ENCODE measurements at regions not wholly inside any gene's neighbourhood (a gene's known extent, or its start where the extent isn't known, plus 50 kb on each side); places are given as distances from the start of the nearest gene placed in this dataset.

DNA sequence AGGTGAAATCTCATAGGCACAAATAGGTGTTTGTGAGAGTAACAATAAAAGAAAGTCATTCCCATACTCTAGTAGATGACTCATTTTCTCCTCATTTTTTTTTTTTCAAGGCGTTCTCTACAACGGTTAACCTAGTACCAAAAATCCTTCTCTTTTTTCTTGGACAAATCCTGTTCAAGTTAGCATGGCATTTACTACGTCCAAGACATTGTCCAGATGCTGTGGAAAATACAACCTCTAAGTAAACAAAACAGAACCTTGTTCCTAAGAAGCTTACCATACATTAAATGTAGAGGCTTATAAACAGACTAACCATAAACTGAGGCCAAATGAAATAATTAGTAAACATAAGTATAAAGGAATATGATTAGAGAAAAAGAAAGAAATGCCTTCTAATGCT is 76.2 kb upstream of the RGS4 start:
- Histone ChIP-seq H3K9me3 (ENCODE audit: control insufficient read depth, low read depth, low read length) (no peaks in the 10 kb centered on the region), H3K9me1 (ENCODE audit: control insufficient read depth, extremely low read depth, insufficient read depth, low read length) (no peaks in the 10 kb centered on the region), H3K36me3 (ENCODE audit: control insufficient read depth in 2 of 2, extremely low read depth in 1 of 2, insufficient read depth in 2 of 2, low read length in 2 of 2) (no peaks in the 10 kb centered on the region), H3K79me2 (ENCODE audit: control insufficient read depth, insufficient read depth, low read length) (no peaks in the 10 kb centered on the region), H2AFZ (ENCODE audit: control insufficient read depth, low read length) (no peak overlapping the region), H3K9ac (ENCODE audit: control insufficient read depth, extremely low read depth, insufficient read depth, low read length) (no peak overlapping the region), H3K4me1 (ENCODE audit: control insufficient read depth, extremely low read depth, insufficient read depth, low read length) (peaks cover 10% of the 10 kb centered on the region), H4K20me1 (ENCODE audit: control insufficient read depth, extremely low read depth, insufficient read depth, low read length) (no peaks in the 10 kb centered on the region), H3K4me3 (ENCODE audit: control insufficient read depth in 2 of 3, extremely low read depth in 1 of 3, insufficient read depth in 2 of 3, low read depth in 1 of 3, low read length in 3 of 3) (no peak overlapping the region), H3K4me2 (ENCODE audit: control insufficient read depth, extremely low read depth, insufficient read depth, low read depth, low read length) (no peak overlapping the region), H3K27me3 (ENCODE audit: control insufficient read depth, extremely low read depth, insufficient read depth, low read length) (no peaks in the 10 kb centered on the region), H3K27ac (ENCODE audit: control insufficient read depth, insufficient read depth, low read length) (no peak overlapping the region)
- FAIRE-seq, result no peak
- dilution Hi-C loops (cut with MboI; ENCODE audit: extremely low pct_ligation_motif_present, low sequenced_read_pairs), result no loop called here
- DNase-seq (ENCODE audit: low read depth, low spot score), result no peak
- TF ChIP-seq EZH2 (IDR thresholded peaks at IDR 0.05; ENCODE audit: low read length), result no peak
- TF ChIP-seq, protein P1, sequence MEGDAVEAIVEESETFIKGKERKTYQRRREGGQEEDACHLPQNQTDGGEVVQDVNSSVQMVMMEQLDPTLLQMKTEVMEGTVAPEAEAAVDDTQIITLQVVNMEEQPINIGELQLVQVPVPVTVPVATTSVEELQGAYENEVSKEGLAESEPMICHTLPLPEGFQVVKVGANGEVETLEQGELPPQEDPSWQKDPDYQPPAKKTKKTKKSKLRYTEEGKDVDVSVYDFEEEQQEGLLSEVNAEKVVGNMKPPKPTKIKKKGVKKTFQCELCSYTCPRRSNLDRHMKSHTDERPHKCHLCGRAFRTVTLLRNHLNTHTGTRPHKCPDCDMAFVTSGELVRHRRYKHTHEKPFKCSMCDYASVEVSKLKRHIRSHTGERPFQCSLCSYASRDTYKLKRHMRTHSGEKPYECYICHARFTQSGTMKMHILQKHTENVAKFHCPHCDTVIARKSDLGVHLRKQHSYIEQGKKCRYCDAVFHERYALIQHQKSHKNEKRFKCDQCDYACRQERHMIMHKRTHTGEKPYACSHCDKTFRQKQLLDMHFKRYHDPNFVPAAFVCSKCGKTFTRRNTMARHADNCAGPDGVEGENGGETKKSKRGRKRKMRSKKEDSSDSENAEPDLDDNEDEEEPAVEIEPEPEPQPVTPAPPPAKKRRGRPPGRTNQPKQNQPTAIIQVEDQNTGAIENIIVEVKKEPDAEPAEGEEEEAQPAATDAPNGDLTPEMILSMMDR (optimal IDR thresholded peaks at IDR 0.05 in 1 of 3, IDR thresholded peaks at IDR 0.05 in 1 of 3, conservative IDR thresholded peaks at IDR 0.05 in 1 of 3; ENCODE audit: extremely low read depth in 1 of 3, insufficient read depth in 2 of 3, low read length in 3 of 3), result no peak

DNA sequence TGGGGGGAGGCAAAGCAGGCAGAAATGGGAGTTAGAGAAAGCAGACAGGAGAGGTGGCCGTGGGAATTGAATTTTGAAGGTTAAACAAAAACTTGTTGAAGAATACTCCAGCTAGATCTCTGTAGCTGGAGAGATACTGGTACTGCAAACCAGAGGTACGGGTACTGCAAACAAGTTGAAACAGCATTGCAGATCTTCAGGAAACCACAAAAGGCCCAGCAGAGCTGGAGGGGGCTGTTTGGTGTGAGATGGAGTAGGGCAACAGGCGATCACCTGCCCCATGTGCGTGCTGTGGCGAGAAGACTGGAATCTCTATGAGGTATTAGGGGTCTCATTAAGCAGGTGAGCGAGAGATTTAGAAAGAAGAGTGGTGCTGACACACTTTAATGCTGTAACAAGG is 77.7 kb upstream of the RGS4 start:
- Histone ChIP-seq H3K4me1 (ENCODE audit: control insufficient read depth, extremely low read depth, insufficient read depth, low read length) (peaks cover 23% of the 10 kb centered on the region), H3K9ac (ENCODE audit: control insufficient read depth, extremely low read depth, insufficient read depth, low read length) (no peak overlapping the region), H4K20me1 (ENCODE audit: control insufficient read depth, extremely low read depth, insufficient read depth, low read length) (no peaks in the 10 kb centered on the region), H3K36me3 (ENCODE audit: control insufficient read depth in 2 of 2, extremely low read depth in 1 of 2, insufficient read depth in 2 of 2, low read length in 2 of 2) (no peaks in the 10 kb centered on the region), H3K9me3 (ENCODE audit: control insufficient read depth, low read depth, low read length) (no peaks in the 10 kb centered on the region), H3K27me3 (ENCODE audit: control insufficient read depth, extremely low read depth, insufficient read depth, low read length) (no peaks in the 10 kb centered on the region), H3K9me1 (ENCODE audit: control insufficient read depth, extremely low read depth, insufficient read depth, low read length) (no peaks in the 10 kb centered on the region), H3K79me2 (ENCODE audit: control insufficient read depth, insufficient read depth, low read length) (no peaks in the 10 kb centered on the region), H2AFZ (ENCODE audit: control insufficient read depth, low read length) (peak overlapping the region; percentile 7), H3K27ac (ENCODE audit: control insufficient read depth, insufficient read depth, low read length) (no peak overlapping the region), H3K4me2 (ENCODE audit: control insufficient read depth, extremely low read depth, insufficient read depth, low read depth, low read length) (peak overlapping the region; percentile 7), H3K4me3 (ENCODE audit: control insufficient read depth in 2 of 3, extremely low read depth in 1 of 3, insufficient read depth in 2 of 3, low read depth in 1 of 3, low read length in 3 of 3) (no peak overlapping the region)
- no peak for FAIRE-seq
- TF ChIP-seq, protein P1 (optimal IDR thresholded peaks at IDR 0.05 in 1 of 3, IDR thresholded peaks at IDR 0.05 in 1 of 3, conservative IDR thresholded peaks at IDR 0.05 in 1 of 3; ENCODE audit: extremely low read depth in 1 of 3, insufficient read depth in 2 of 3, low read length in 3 of 3), result no peak
- TF ChIP-seq EZH2 (IDR thresholded peaks at IDR 0.05; ENCODE audit: low read length), result no peak
- no peak for DNase-seq (ENCODE audit: low read depth, low spot score)
- dilution Hi-C loops (cut with MboI; ENCODE audit: extremely low pct_ligation_motif_present, low sequenced_read_pairs), result no loop called here
